ENCODE measurements at regions not wholly inside any gene's neighbourhood (a gene's known extent, or its start where the extent isn't known, plus 50 kb on each side); places are given as distances from the start of the nearest gene placed in this dataset.

GRCh38 chr5:67647772-67648171 is 451.2 kb upstream of the CD180 start:
- TF ChIP-seq CTCF (IDR thresholded peaks at IDR 0.05) (no peak), EZH2 (IDR thresholded peaks at IDR 0.05; ENCODE audit: borderline replicate concordance, insufficient read depth, low read depth, low read length, poor library complexity, severe bottlenecking) (no peak)

Measured in B cell (primary cell).